NT2/D1 (cell line): ENCODE measurements at regions not wholly inside any gene's neighbourhood (a gene's known extent, or its start where the extent isn't known, plus 50 kb on each side); places are given as distances from the start of the nearest gene placed in this dataset.

Experiments used
- SUZ12 ChIP-seq: IDR thresholded peaks from 2 replicates; pipeline ENCODE4 v1.6.1; 2011; ENCODE audit not compliant: insufficient read length, insufficient read depth; ENCODE audit errors: extremely low read depth
- YY1 ChIP-seq: IDR thresholded peaks from 2 replicates; pipeline ENCODE4 v1.6.1; 2011; ENCODE audit not compliant: insufficient read length, insufficient read depth
- ZNF274 ChIP-seq: IDR thresholded peaks from 2 replicates; pipeline ENCODE4 v1.6.1; 2011; ENCODE audit warnings: mild to moderate bottlenecking, low read depth, low read length

DNA sequence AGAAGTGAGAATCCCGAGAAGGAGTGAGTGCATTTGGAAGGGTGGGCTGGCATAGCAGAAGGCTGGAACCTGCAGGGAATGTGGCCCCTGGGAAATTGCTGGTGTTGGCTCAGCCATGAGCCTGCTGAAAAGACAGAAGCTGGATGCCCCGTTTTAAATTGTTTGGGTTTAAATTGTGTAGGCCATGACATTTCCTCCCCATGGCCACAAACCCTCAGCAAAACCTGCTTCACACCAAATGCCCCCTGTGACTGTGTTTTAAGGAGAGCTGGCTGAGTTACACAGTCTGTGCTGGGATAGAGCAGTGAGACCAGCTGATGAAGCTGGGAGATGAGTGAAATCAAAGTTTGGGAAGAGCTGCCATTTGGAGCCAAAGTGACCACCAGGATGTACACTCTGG lies 216.3 kb upstream of the RGMA start:
- TF ChIP-seq SUZ12, result no peak
- TF ChIP-seq ZNF274, result no peak
- TF ChIP-seq YY1, result no peak
